H9 (cell line): ENCODE measurements at regions not wholly inside any gene's neighbourhood (a gene's known extent, or its start where the extent isn't known, plus 50 kb on each side); places are given as distances from the start of the nearest gene placed in this dataset.

Experiments
- DNase-seq: peaks from one replicate; pipeline ENCODE4 v3.0.0-alpha.2; 2017
- H2AFZ ChIP-seq: one replicate; pipeline ENCODE4 v1.6.1; 2013; ENCODE audit warnings: mild to moderate bottlenecking, low read length, control low read depth, moderate library complexity
- H2AK5ac ChIP-seq: 2 replicates; pipeline ENCODE4 v1.6.1; 2013; ENCODE audit warnings: low read length, control low read depth, mixed read lengths; ENCODE audit not compliant: insufficient read length
- H2BK120ac ChIP-seq: one replicate; pipeline ENCODE4 v1.6.1; 2013; ENCODE audit warnings: low read depth, mild to moderate bottlenecking, low read length, control low read depth, inconsistent platforms; ENCODE audit not compliant: poor library complexity, severe bottlenecking
- H2BK12ac ChIP-seq: 2 replicates; pipeline ENCODE4 v1.6.1; 2013; ENCODE audit warnings: low read length, control low read depth, mixed read lengths, low read depth; ENCODE audit not compliant: insufficient read length
- H2BK15ac ChIP-seq: 2 replicates; pipeline ENCODE4 v1.6.1; 2013; ENCODE audit warnings: low read depth, low read length, control low read depth
- H2BK20ac ChIP-seq: one replicate; pipeline ENCODE4 v1.6.1; 2013; ENCODE audit warnings: low read depth, mild to moderate bottlenecking, low read length, control low read depth, inconsistent platforms; ENCODE audit not compliant: poor library complexity, severe bottlenecking
- H2BK5ac ChIP-seq: 2 replicates; pipeline ENCODE4 v1.6.1; 2013; ENCODE audit warnings: low read length, control low read depth, mixed read lengths; ENCODE audit not compliant: insufficient read length
- H3K14ac ChIP-seq: 2 replicates; pipeline ENCODE4 v1.6.1; 2013; ENCODE audit warnings: low read length, control low read depth; ENCODE audit not compliant: insufficient read depth
- H3K18ac ChIP-seq: 2 replicates; pipeline ENCODE4 v1.6.1; 2013; ENCODE audit warnings: low read depth, mild to moderate bottlenecking, mixed read lengths, low read length, control low read depth; ENCODE audit not compliant: insufficient read length
- H3K23ac ChIP-seq: 2 replicates; pipeline ENCODE4 v1.6.1; 2013; ENCODE audit warnings: low read length, control low read depth, mixed read lengths, low read depth; ENCODE audit not compliant: insufficient read length
- H3K23me2 ChIP-seq: 2 replicates; pipeline ENCODE4 v1.6.1; 2013; ENCODE audit warnings: low read depth, mild to moderate bottlenecking, mixed read lengths, low read length, control low read depth; ENCODE audit not compliant: insufficient read length, poor library complexity, severe bottlenecking
- H3K27ac ChIP-seq: 2 replicates; pipeline ENCODE4 v1.5.1; 2013; ENCODE audit warnings: low read length, control low read depth, mixed read lengths, low read depth; ENCODE audit not compliant: insufficient read length
- H3K27me3 ChIP-seq: 2 replicates; pipeline ENCODE4 v1.6.1; 2013; ENCODE audit warnings: low read length, control low read depth, inconsistent platforms; ENCODE audit not compliant: insufficient read depth
- H3K4ac ChIP-seq: 2 replicates; pipeline ENCODE4 v1.6.1; 2013; ENCODE audit warnings: low read depth, mild to moderate bottlenecking, control low read depth, inconsistent platforms, low read length, moderate library complexity
- H3K4me1 ChIP-seq: 2 replicates; pipeline ENCODE4 v1.6.1; 2013; ENCODE audit warnings: low read length, control low read depth, inconsistent platforms; ENCODE audit not compliant: insufficient read depth
- H3K4me2 ChIP-seq: 2 replicates; pipeline ENCODE4 v1.6.1; 2013; ENCODE audit warnings: low read length, control low read depth, mixed read lengths; ENCODE audit not compliant: insufficient read length, insufficient read depth
- H3K56ac ChIP-seq: 2 replicates; pipeline ENCODE4 v1.6.1; 2013; ENCODE audit warnings: low read depth, mild to moderate bottlenecking, mixed read lengths, low read length, control low read depth; ENCODE audit not compliant: insufficient read length
- H3K79me1 ChIP-seq: 2 replicates; pipeline ENCODE4 v1.6.1; 2013; ENCODE audit warnings: low read depth, mild to moderate bottlenecking, moderate library complexity, low read length, control low read depth, inconsistent platforms; ENCODE audit not compliant: insufficient read depth, poor library complexity, severe bottlenecking
- H3K79me2 ChIP-seq: 2 replicates; pipeline ENCODE4 v1.6.1; 2013; ENCODE audit warnings: low read length, control low read depth, inconsistent platforms; ENCODE audit not compliant: insufficient read depth
- H3K9ac ChIP-seq: 2 replicates; pipeline ENCODE4 v1.6.1; 2013; ENCODE audit warnings: low read length, control low read depth, mixed read lengths; ENCODE audit not compliant: insufficient read length; ENCODE audit errors: extremely low read depth
- H3K9me3 ChIP-seq: one replicate; pipeline ENCODE4 v1.6.1; 2013; ENCODE audit warnings: low read depth, low read length, inconsistent platforms; ENCODE audit not compliant: control insufficient read depth
- H3T11ph ChIP-seq: one replicate; pipeline ENCODE4 v1.6.1; 2013; ENCODE audit warnings: mild to moderate bottlenecking, low read length, control low read depth, inconsistent platforms
- H4K20me1 ChIP-seq: one replicate; pipeline ENCODE4 v1.6.1; 2013; ENCODE audit not compliant: control insufficient read depth, insufficient read length, insufficient read depth
- H4K5ac ChIP-seq: 2 replicates; pipeline ENCODE4 v1.6.1; 2013; ENCODE audit warnings: low read depth, mild to moderate bottlenecking, mixed read lengths, low read length, control low read depth; ENCODE audit not compliant: insufficient read length
- H4K8ac ChIP-seq: replicated peaks from 2 replicates; pipeline ENCODE4 v1.6.1; 2013; ENCODE audit warnings: low read length, control low read depth, mixed read lengths, low read depth; ENCODE audit not compliant: insufficient read length
- H4K91ac ChIP-seq: 2 replicates; pipeline ENCODE4 v1.6.1; 2013; ENCODE audit warnings: low read depth, mild to moderate bottlenecking, moderate library complexity, mixed read lengths, low read length, control low read depth; ENCODE audit not compliant: insufficient read length
- H3K27ac Mint-ChIP-seq, 3 experiments: 2 replicates in 2 of 3; 3 replicates in 1 of 3; pipeline ENCODE4 v1.8.0; 2020 to 2021; ENCODE audit warnings: mixed read lengths in 3 of 3, mild to moderate bottlenecking in 1 of 3, moderate library complexity in 1 of 3
- H3K27me3 Mint-ChIP-seq: 2 replicates; pipeline ENCODE4 v1.8.0; 2021; ENCODE audit warnings: low read depth, mild to moderate bottlenecking, moderate library complexity, mixed read lengths
- H3K36me3 Mint-ChIP-seq, 3 experiments: 2 replicates in 2 of 3; 3 replicates in 1 of 3; pipeline ENCODE4 v1.8.0; 2020 to 2021; ENCODE audit warnings: low read depth in 3 of 3, mixed read lengths in 3 of 3; ENCODE audit not compliant: insufficient read depth in 1 of 3
- H3K4me1 Mint-ChIP-seq, 2 experiments: 2 replicates each; pipeline ENCODE4 v1.8.0; 2020; ENCODE audit warnings: mixed read lengths in 2 of 2
- H3K4me3 Mint-ChIP-seq, 2 experiments: 2 replicates in 1 of 2; 3 replicates in 1 of 2; pipeline ENCODE4 v1.8.0; 2020 to 2021; ENCODE audit warnings: mild to moderate bottlenecking in 2 of 2, mixed read lengths in 2 of 2, moderate library complexity in 1 of 2
- H3K9me3 Mint-ChIP-seq, 2 experiments: 2 replicates in 1 of 2; 3 replicates in 1 of 2; pipeline ENCODE4 v1.8.0; 2020; ENCODE audit warnings: mild to moderate bottlenecking in 2 of 2, mixed read lengths in 2 of 2, moderate library complexity in 1 of 2
- CTCF ChIP-seq: fragments of 200-600 bp; sonication (generic); conservative IDR thresholded peaks from 3 replicates; pipeline ENCODE4 v1.8.0; 2021; ENCODE audit warnings: antibody characterized with exemption, mild to moderate bottlenecking
- WGBS: extraction: QIAGEN DNeasy Blood & Tissue Kit; methylation state at CpG from one replicate; pipeline ENCODE4 v1.1.7; 2013; ENCODE audit warnings: missing lambda C conversion rate, low lambda C conversion rate, mixed read lengths; ENCODE audit not compliant: insufficient read length; ENCODE audit errors: extremely low coverage; 5-methylcytosine and 5-hydroxymethylcytosine counted together

GRCh38 chr17:37802712-37803416 is 58.0 kb upstream of the HNF1B start:
- peaks cover 2 to 8% of the 10 kb centered on the region in 2 experiments for H3K9me3 Mint-ChIP-seq
- H3K4me1 ChIP-seq: no peaks in the 10 kb centered on the region
- H2BK20ac ChIP-seq: no peak overlapping the region
- no peak overlapping the region for H3K18ac ChIP-seq
- no peak overlapping the region for H3K9ac ChIP-seq
- H2BK120ac ChIP-seq: no peak overlapping the region
- no peak overlapping the region for H3T11ph ChIP-seq
- H3K79me2 ChIP-seq: no peaks in the 10 kb centered on the region
- H3K4me2 ChIP-seq: no peak overlapping the region
- no peaks in the 10 kb centered on the region for H3K27me3 ChIP-seq
- H2BK12ac ChIP-seq: no peak overlapping the region
- H3K23ac ChIP-seq: no peak overlapping the region
- H4K8ac ChIP-seq: no peak overlapping the region
- H3K9me3 ChIP-seq: no peaks in the 10 kb centered on the region
- no peak overlapping the region for H3K56ac ChIP-seq
- no peak overlapping the region for H3K27ac ChIP-seq
- no peak overlapping the region; a peak in 1 of 7 replicates for H3K27ac Mint-ChIP-seq
- no peak overlapping the region for H2BK5ac ChIP-seq
- H3K4me3 Mint-ChIP-seq: no peak overlapping the region
- no peak for TF ChIP-seq CTCF
- no peak overlapping the region for H4K91ac ChIP-seq
- peaks cover 2% of the 10 kb centered on the region in 3 experiments; a peak in 5 of 7 replicates for H3K36me3 Mint-ChIP-seq
- H3K14ac ChIP-seq: no peak overlapping the region
- no peaks in the 10 kb centered on the region for H3K79me1 ChIP-seq
- no CpG with 5 or more reads among the region's 1 CpG for WGBS
- H2AK5ac ChIP-seq: no peak overlapping the region
- H4K5ac ChIP-seq: no peak overlapping the region
- no peak overlapping the region for H2BK15ac ChIP-seq
- DNase-seq: no peak
- H4K20me1 ChIP-seq: peaks cover 3% of the 10 kb centered on the region
- H3K27me3 Mint-ChIP-seq: no peaks in the 10 kb centered on the region; the same call in 1 of the 2 replicates
- H3K4me1 Mint-ChIP-seq: peaks cover 2% of the 10 kb centered on the region in 2 experiments; a peak in 2 of 4 replicates
- no peak overlapping the region for H3K4ac ChIP-seq
- H2AFZ ChIP-seq: no peak overlapping the region
- no peaks in the 10 kb centered on the region for H3K23me2 ChIP-seq
